ENCODE measurements at regions not wholly inside any gene's neighbourhood (a gene's known extent, or its start where the extent isn't known, plus 50 kb on each side); places are given as distances from the start of the nearest gene placed in this dataset.

- in situ Hi-C loops (cut with MboI; ENCODE audit: low sequenced_read_pairs), result no loop called here
These were observed 109.7 kb downstream of the B3GNT2 start for GRCh38 chr2:62305421-62306176.

GRCh38 chr2:62304429-62305417 lies 108.8 kb downstream of the B3GNT2 start:
- in situ Hi-C loops (cut with MboI; ENCODE audit: low sequenced_read_pairs), result no loop called here

GRCh38 chr2:62303788-62304187 lies 107.9 kb downstream of the B3GNT2 start:
- in situ Hi-C loops (cut with MboI; ENCODE audit: low sequenced_read_pairs), result no loop called here

DNA sequence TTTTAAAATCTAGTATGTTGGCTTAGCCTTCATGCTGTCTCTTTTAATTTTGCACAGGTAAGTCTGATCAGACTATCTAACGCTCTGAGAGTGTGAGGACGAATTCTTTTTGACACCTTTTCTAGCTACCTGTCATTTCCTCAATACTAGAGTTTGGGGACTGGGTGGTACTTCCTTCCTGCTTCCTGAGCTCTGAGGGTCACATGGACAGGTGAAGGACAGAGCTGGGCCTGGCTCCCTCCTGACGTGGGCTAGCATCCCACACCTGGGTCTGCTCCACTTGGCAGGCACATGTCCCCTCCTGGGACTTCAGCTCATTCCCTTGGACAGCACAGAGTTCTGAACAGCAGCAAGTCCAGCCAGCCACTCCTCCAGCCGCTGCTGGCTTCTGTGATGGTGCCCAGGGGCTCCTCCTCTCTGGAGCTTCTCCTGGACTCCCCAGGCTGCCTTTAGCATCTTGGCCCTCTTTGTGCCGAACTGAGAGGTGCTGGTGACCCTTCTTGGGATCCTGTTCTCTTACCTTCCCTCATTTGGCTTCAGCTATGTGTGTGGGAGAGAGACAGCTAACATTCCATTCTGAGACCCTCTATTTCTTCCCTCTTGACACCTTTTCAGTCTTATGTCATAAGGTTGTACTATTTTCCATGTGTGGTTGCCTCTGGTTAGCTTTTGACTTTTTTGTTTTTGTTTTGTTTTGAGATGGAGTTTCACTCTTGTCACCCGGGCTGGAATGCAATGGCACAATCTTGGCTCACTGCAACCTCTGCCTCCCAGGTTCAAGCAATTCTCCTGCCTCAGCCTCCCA lies 106.9 kb downstream of the B3GNT2 start:
- in situ Hi-C loops (cut with MboI; ENCODE audit: low sequenced_read_pairs), result no loop called here

DNA sequence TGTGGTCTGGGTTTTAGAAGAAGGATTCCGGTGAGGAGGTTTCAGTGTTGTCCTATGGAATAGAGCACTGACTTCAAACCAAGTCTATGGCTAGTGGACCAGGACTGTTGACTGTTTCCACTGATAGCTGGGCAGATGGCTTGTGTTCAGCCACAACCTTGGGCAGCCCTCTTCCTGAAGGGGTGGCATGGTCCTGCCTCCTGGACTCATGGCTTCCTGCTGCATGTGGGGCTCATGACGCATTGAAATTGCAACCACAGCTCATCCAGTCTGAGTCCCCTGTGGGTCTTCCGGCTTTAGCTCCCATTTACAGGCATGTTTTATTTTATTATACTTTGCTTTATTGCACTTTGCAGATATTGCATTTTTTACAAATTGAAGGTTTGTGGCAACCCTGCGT lies 105.0 kb downstream of the B3GNT2 start:
- in situ Hi-C loops (cut with MboI; ENCODE audit: low sequenced_read_pairs), result no loop called here

GRCh38 chr2:62297624-62298010 lies 101.7 kb downstream of the B3GNT2 start:
- in situ Hi-C loops (cut with MboI; ENCODE audit: low sequenced_read_pairs), result no loop called here

- in situ Hi-C loops (cut with MboI; ENCODE audit: low sequenced_read_pairs), result no loop called here
These were observed 101.1 kb downstream of the B3GNT2 start for GRCh38 chr2:62296832-62297623.

- in situ Hi-C loops (cut with MboI; ENCODE audit: low sequenced_read_pairs), result no loop called here
These were observed 100.3 kb downstream of the B3GNT2 start for GRCh38 chr2:62296034-62296831.

DNA sequence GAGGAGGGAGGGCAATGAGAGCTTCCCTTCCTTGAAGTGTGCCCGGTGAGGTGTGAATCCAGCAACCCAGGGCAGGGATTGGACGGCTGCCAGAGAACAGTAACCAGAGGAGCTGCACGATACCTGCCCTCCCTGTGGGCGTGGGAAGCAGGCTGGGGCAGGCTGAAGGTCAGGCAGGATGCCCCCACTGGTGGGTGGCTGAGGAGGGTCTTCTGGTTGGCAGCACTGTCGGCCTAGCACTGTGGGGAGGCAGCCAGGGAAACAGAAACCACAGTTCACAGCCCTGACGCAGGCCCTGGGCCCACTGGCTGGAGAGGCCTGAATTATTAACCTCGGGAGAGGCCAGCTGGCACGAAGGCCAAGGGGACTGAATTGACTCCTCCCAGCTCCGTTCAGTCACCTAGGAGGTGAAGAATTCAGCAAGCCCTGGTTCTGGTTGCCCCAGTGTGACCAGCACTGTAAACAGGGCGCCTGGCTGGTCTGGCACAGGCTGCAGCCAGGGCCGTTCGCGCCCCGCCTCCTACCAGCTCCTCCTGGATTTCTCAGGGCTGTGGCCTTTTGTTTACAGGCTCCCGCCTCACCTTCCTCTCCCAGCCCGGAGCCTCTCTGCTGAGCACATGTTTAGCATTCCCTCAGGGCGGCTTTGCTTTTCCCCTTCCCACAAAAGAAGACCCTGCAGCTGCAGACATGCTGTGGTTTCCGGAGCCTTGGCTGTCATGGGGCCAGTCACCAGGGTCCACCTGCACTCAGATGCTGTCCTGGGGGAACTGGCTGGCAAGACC lies 97.8 kb downstream of the B3GNT2 start:
- in situ Hi-C loops (cut with MboI; ENCODE audit: low sequenced_read_pairs), result no loop called here

- in situ Hi-C loops (cut with MboI; ENCODE audit: low sequenced_read_pairs), result no loop called here
These were observed 97.2 kb downstream of the B3GNT2 start for GRCh38 chr2:62293151-62293489.

- in situ Hi-C loops (cut with MboI; ENCODE audit: low sequenced_read_pairs), result no loop called here
These were observed 96.3 kb downstream of the B3GNT2 start for GRCh38 chr2:62292190-62292589.

- in situ Hi-C loops (cut with MboI; ENCODE audit: low sequenced_read_pairs), result no loop called here
These were observed 95.7 kb downstream of the B3GNT2 start for GRCh38 chr2:62291517-62292137.

- in situ Hi-C loops (cut with MboI; ENCODE audit: low sequenced_read_pairs), result no loop called here
These were observed 95.1 kb downstream of the B3GNT2 start for GRCh38 chr2:62291052-62291451.

DNA sequence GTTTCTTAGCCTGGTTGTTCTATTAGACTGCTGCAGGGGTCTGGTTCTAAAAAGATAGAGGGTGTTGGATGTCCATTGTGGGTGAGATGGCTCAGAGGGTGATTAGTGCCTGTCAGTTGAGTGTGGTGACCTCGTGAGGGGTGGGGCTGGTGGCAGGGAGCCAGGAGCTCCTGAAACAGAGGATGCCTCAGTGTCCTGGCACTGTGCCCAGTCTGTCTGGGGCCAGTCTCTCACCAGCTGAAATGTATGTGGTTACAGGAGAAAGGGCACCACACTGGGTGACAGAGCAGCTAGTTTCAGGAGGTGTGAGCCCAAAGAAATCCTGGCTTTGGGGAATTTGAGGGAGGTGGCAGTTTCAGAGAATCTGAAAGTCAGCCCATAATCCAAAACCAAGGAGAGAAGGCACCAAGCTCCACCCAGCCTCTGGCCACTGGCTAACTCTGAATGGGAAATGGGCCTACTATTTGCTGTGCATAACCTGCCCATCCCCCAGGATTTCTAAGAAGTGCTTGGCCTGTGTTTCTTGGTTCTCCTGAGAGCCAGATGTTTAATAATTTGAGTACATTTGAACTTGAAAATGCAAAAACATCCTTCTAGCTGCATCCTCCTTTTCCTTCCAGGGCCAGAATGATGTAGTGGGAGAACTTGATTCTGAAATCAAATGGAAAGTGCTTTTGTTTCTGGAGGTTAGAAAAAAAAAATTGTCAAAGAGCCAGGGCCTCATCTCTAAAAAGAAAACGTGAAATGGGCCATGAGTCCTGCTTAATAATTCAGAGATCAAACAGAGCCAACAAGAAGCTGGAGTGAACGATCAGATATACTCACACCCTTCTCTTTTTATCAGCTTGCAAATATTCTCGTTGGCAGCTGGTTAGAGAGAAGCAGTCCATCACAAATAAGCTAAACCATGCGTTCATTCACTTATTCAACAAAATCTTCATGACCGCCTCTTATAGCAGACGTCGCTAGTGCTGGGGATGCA lies 92.3 kb downstream of the B3GNT2 start:
- in situ Hi-C loops (cut with MboI; ENCODE audit: low sequenced_read_pairs), result no loop called here

DNA sequence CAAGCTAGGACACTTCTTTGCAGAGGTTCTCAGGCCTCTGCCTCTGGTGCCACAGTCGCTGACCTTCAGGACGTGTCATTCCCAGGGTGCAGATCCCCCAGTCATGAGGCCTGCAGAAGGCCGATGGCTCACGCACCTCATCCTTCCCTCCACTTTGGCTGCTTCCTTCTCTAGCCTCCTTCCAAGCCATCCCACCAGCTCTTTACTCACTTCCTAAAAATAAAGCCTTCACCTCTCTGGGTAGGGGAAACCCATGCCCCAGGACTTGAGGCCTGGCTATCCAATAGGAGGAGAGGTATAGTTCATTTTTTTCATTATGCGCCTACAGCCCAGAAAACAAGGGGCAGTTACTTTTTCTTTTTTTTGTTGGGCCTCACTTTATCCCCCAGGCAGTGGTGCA lies 91.4 kb downstream of the B3GNT2 start:
- in situ Hi-C loops (cut with MboI; ENCODE audit: low sequenced_read_pairs), result no loop called here

DNA sequence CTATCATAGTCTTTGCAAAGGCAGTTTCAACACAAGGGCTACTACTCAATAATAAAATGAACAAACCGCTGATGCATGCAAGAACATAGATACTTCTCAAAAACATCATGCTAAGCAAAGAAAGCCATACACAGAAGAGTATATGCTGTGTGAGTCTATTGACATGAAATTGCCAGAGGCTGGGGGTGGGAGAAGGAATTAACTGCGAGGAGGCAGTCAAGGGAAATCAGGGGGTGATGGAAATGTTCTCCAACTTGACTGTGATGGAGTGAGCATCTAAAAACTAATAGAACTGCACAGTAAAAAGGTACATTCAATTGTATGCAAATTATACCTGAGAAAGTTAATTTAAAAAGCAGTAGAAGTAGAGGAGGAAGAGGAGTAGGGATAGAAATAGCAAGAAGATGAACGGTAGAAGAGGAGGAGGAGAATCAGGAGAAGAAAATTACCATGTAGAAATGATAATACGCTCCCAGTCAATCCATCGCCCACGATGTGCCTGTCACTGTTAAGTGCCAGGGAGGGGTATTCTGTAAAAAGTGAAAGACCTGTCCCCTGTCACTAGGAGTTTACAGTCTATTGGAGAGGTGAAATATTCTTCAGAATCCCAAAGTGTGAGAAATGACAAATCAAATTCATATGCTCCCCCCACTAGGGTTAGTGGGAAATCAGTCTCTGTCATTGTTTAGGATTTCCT lies 90.3 kb downstream of the B3GNT2 start:
- in situ Hi-C loops (cut with MboI; ENCODE audit: low sequenced_read_pairs), result no loop called here

DNA sequence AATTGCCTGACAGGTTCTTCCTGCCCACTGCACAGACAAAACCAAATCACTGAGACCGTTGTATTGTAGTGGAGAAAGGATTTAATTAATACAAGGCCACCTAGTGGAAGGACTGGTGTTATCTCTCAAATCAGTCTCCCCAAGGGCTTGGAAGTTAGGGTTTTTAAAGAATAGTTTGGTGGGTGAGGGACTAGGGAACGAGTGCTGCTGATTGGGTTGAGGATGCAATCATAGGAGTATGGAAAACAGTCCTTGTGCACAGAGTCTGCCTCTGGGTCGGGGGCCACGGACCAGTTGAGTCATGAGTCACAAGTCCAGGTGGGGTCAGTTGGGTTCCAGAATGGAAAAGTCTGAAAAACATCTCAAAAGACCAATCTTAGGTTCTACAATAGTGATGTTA lies 89.1 kb downstream of the B3GNT2 start:
- in situ Hi-C loops (cut with MboI; ENCODE audit: low sequenced_read_pairs), result no loop called here

Measured in HL-60/S4 (cell line).